CD14-positive monocyte (primary cell): ENCODE measurements at regions not wholly inside any gene's neighbourhood (a gene's known extent, or its start where the extent isn't known, plus 50 kb on each side); places are given as distances from the start of the nearest gene placed in this dataset.

Experiments
- DNase-seq, 3 donors: peaks; one replicate each; pipeline ENCODE4 v3.0.0-alpha.2; 2011 to 2022
- H2AFZ ChIP-seq: 2 replicates; pipeline ENCODE4 v1.6.0; 2012; ENCODE audit warnings: mild to moderate bottlenecking, low read depth, low read length, inconsistent platforms; ENCODE audit not compliant: insufficient read depth, poor library complexity, severe bottlenecking
- H3K27ac ChIP-seq, 2 donors: 1 replicate in 1 of 2; 2 replicates in 1 of 2; pipeline ENCODE4 v1.5.1; 2012 to 2013; ENCODE audit warnings: low read length in 2 of 2, control low read depth in 1 of 2, inconsistent platforms in 1 of 2, low read depth in 1 of 2, mild to moderate bottlenecking in 1 of 2
- H3K27me3 ChIP-seq, 2 donors: one replicate each; pipeline versions ENCODE4 v1.6.0 to v1.6.1; 2011 to 2013; ENCODE audit warnings: low read length in 2 of 2; ENCODE audit not compliant: control insufficient read depth in 2 of 2, insufficient read depth in 2 of 2
- H3K36me3 ChIP-seq, 2 donors: replicated peaks in 1 of 2; 1 replicate in 1 of 2; 2 replicates in 1 of 2; pipeline versions ENCODE4 v1.5.1 to v1.6.1; 2012 to 2013; ENCODE audit warnings: low read length in 2 of 2, control low read depth in 1 of 2, inconsistent platforms in 1 of 2, mild to moderate bottlenecking in 1 of 2; ENCODE audit not compliant: insufficient read depth in 2 of 2, control insufficient read depth in 1 of 2
- H3K4me1 ChIP-seq, 2 donors: 1 replicate in 1 of 2; 2 replicates in 1 of 2; pipeline versions ENCODE4 v1.5.1 to v1.6.1; 2012 to 2013; ENCODE audit warnings: low read length in 2 of 2, control low read depth in 1 of 2, inconsistent platforms in 1 of 2, mild to moderate bottlenecking in 1 of 2, moderate library complexity in 1 of 2; ENCODE audit not compliant: insufficient read depth in 2 of 2, control insufficient read depth in 1 of 2
- H3K4me2 ChIP-seq: replicated peaks from 2 replicates; pipeline ENCODE3; 2012; ENCODE audit warnings: low read length, moderate library complexity, mild to moderate bottlenecking; ENCODE audit not compliant: poor library complexity, severe bottlenecking; ENCODE audit errors: extremely low read depth
- H3K4me3 ChIP-seq, 3 experiments: fragments of 200-600 bp in 1 of 3; sonication (generic) in 1 of 3; replicated peaks in 1 of 3; 1 replicate in 2 of 3; 2 replicates in 1 of 3; pipeline ENCODE4 v1.5.1; 2011 to 2013; ENCODE audit warnings: low read length in 3 of 3, mild to moderate bottlenecking in 3 of 3, control low read depth in 2 of 3, low read depth in 2 of 3, inconsistent platforms in 1 of 3, moderate library complexity in 1 of 3
- H3K79me2 ChIP-seq: 2 replicates; pipeline ENCODE4 v1.6.0; 2012; ENCODE audit warnings: mild to moderate bottlenecking, control low read depth, inconsistent platforms, low read length, moderate library complexity; ENCODE audit not compliant: insufficient read depth
- H3K9ac ChIP-seq: 2 replicates; pipeline ENCODE4 v1.6.0; 2017; ENCODE audit warnings: low read length, mild to moderate bottlenecking; ENCODE audit not compliant: insufficient read depth, poor library complexity, severe bottlenecking
- H3K9me3 ChIP-seq, 2 donors: replicated peaks in 1 of 2; 1 replicate in 1 of 2; 2 replicates in 1 of 2; pipeline versions ENCODE4 v1.5.1 to v1.6.1; 2012 to 2013; ENCODE audit warnings: low read length in 2 of 2, control low read depth in 1 of 2; ENCODE audit not compliant: control insufficient read depth in 1 of 2, insufficient read depth in 1 of 2
- H4K20me1 ChIP-seq: 2 replicates; pipeline ENCODE4 v1.6.0; 2012; ENCODE audit warnings: mild to moderate bottlenecking, low read length, control low read depth, moderate library complexity; ENCODE audit not compliant: insufficient read depth
- H3K27ac Mint-ChIP-seq, 7 donors: one replicate each; pipeline ENCODE4 v1.8.0; 2020; ENCODE audit warnings: mild to moderate bottlenecking in 7 of 7, mixed read lengths in 7 of 7, moderate library complexity in 6 of 7, inconsistent platforms in 2 of 7
- H3K27me3 Mint-ChIP-seq, 3 donors: one replicate each; pipeline ENCODE4 v1.8.0; 2021 to 2022; ENCODE audit warnings: low read depth in 3 of 3, mild to moderate bottlenecking in 3 of 3, mixed read lengths in 3 of 3, moderate library complexity in 3 of 3, inconsistent platforms in 1 of 3
- H3K36me3 Mint-ChIP-seq, 2 donors: one replicate each; pipeline ENCODE4 v1.8.0; 2020; ENCODE audit warnings: mixed read lengths in 2 of 2, inconsistent platforms in 1 of 2, mild to moderate bottlenecking in 1 of 2
- H3K4me1 Mint-ChIP-seq: one replicate; pipeline ENCODE4 v1.8.0; 2020; ENCODE audit warnings: mild to moderate bottlenecking, mixed read lengths
- H3K4me3 Mint-ChIP-seq, 2 donors: one replicate each; pipeline ENCODE4 v1.8.0; 2020; ENCODE audit warnings: mild to moderate bottlenecking in 2 of 2, mixed read lengths in 2 of 2, moderate library complexity in 1 of 2
- H3K9me3 Mint-ChIP-seq, 7 donors: one replicate each; pipeline ENCODE4 v1.8.0; 2020 to 2022; ENCODE audit warnings: mixed read lengths in 7 of 7, mild to moderate bottlenecking in 6 of 7, moderate library complexity in 6 of 7, inconsistent platforms in 2 of 7
- WGBS: methylation state at CpG from one replicate; pipeline ENCODE4 v1.1.5; 2013; ENCODE audit warnings: missing lambda C conversion rate; ENCODE audit not compliant: insufficient coverage; 5-methylcytosine and 5-hydroxymethylcytosine counted together
- intact Hi-C, 2 donors: fragments of 100-400 bp; cut with micrococcal nuclease; formaldehyde crosslinking; loops; one replicate each; pipeline versions ENCODE4 v1.15.0 to v1.15.1; 2023
- TF ChIP-seq, protein P1 (sequence below): fragments of 200-600 bp; IDR thresholded peaks from one replicate; pipeline ENCODE4 v1.8.0; 2022; ENCODE audit warnings: antibody characterized with exemption, mild to moderate bottlenecking

DNA sequence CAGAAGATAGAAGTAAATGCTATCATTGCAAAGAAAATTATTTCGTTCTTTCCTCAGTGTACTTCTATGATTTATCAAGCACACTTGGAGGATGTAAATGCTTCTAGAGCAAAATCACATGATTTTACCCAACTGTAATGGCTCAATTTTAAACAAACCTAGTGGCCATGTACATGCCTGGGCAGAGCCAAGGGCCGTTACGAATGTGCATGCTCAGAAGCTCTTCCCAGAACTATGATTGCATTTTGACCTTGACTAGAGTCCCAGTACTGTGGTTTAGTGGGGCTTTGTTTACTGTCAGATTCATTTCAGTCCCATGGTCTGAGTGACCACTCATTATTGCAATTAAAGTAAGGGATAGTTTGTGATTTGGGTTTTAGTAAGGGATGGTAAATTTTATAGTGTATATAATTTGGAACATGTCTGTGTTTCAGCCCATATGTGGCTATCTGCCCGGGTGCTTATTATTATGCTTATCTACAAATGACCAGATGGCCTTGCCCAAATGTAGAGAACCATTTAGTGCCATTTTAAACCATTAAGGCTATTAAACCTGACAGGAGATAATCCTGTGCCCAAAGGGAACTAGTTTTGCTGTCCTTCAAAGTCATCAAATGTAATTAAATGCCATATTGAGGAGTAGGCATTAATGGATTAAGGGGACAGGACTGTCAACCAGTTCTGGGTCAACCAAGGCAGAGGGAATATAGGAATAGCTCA, 239.1 kb downstream of the ICOS start:
- Histone ChIP-seq H3K4me2 (no peak overlapping the region), H3K4me1 (no peaks in the 10 kb centered on the region), H3K9me3 (no peaks in the 10 kb centered on the region), H2AFZ (no peak overlapping the region), H3K79me2 (no peaks in the 10 kb centered on the region), H3K4me3 (no peak overlapping the region), H3K9ac (no peak overlapping the region), H3K36me3 (no peaks in the 10 kb centered on the region), H3K27me3 (no peaks in the 10 kb centered on the region), H4K20me1 (no peaks in the 10 kb centered on the region), H3K27ac (no peak overlapping the region)
- H3K36me3 Mint-ChIP-seq = no peaks in the 10 kb centered on the region
- no peak overlapping the region for H3K4me3 Mint-ChIP-seq
- DNase-seq = no peak
- H3K27ac Mint-ChIP-seq = no peak overlapping the region
- H3K4me1 Mint-ChIP-seq = no peaks in the 10 kb centered on the region
- peaks cover 2 to 6% (median 3%) of the 10 kb centered on the region in 3 donors for H3K27me3 Mint-ChIP-seq
- intact Hi-C loops = no loop called here
- peaks cover 0 to 3% (median 0%) of the 10 kb centered on the region in 7 donors for H3K9me3 Mint-ChIP-seq
- TF ChIP-seq, protein P1, sequence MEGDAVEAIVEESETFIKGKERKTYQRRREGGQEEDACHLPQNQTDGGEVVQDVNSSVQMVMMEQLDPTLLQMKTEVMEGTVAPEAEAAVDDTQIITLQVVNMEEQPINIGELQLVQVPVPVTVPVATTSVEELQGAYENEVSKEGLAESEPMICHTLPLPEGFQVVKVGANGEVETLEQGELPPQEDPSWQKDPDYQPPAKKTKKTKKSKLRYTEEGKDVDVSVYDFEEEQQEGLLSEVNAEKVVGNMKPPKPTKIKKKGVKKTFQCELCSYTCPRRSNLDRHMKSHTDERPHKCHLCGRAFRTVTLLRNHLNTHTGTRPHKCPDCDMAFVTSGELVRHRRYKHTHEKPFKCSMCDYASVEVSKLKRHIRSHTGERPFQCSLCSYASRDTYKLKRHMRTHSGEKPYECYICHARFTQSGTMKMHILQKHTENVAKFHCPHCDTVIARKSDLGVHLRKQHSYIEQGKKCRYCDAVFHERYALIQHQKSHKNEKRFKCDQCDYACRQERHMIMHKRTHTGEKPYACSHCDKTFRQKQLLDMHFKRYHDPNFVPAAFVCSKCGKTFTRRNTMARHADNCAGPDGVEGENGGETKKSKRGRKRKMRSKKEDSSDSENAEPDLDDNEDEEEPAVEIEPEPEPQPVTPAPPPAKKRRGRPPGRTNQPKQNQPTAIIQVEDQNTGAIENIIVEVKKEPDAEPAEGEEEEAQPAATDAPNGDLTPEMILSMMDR = no peak
- WGBS = no CpG with 5 or more reads among the region's 4 CpGs

DNA sequence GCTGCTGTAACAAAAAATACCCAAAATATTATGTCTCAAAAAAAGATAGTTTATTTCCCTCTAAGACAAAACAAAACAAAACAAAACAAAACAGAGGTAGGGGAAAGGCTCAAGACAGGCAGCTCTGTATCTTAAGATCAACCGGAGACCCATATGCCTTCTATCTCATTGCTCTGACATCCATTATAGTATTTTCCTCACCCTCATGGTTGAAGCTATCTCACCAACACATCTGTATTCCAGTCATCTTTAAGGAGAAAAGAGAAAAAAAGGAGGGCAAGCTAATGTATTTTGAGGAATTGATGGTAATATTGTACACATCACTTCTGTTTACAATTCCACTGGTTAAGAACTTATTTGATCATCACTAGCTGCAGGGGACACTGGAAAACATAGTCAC, 239.7 kb downstream of the ICOS start:
- H3K79me2 ChIP-seq = no peaks in the 10 kb centered on the region
- H3K4me1 Mint-ChIP-seq = no peaks in the 10 kb centered on the region
- H3K27me3 Mint-ChIP-seq = peaks cover 2 to 6% (median 3%) of the 10 kb centered on the region in 3 donors
- no peaks in the 10 kb centered on the region for H3K36me3 ChIP-seq
- H4K20me1 ChIP-seq = no peaks in the 10 kb centered on the region
- no peaks in the 10 kb centered on the region for H3K36me3 Mint-ChIP-seq
- H3K4me2 ChIP-seq = no peak overlapping the region
- intact Hi-C loops = no loop called here
- H3K27ac ChIP-seq = no peak overlapping the region
- no peaks in the 10 kb centered on the region for H3K9me3 ChIP-seq
- no peaks in the 10 kb centered on the region for H3K27me3 ChIP-seq
- DNase-seq = no peak
- TF ChIP-seq, protein P1 = no peak
- peaks cover 0 to 3% (median 0%) of the 10 kb centered on the region in 7 donors for H3K9me3 Mint-ChIP-seq
- H3K4me3 Mint-ChIP-seq = no peak overlapping the region
- no CpG with 5 or more reads among the region's 1 CpG for WGBS
- H3K9ac ChIP-seq = no peak overlapping the region
- H3K4me1 ChIP-seq = no peaks in the 10 kb centered on the region
- no peak overlapping the region for H3K27ac Mint-ChIP-seq
- H2AFZ ChIP-seq = no peak overlapping the region
- no peak overlapping the region for H3K4me3 ChIP-seq
